DMS53 treated with DMSO at 0.1 percent for 48 hours (cell line): ENCODE measurements at regions not wholly inside any gene's neighbourhood (a gene's known extent, or its start where the extent isn't known, plus 50 kb on each side); places are given as distances from the start of the nearest gene placed in this dataset.
"Not testable (repeated sequence)": the region's sequence is repeated elsewhere in the genome, so short reads cannot be mapped to it uniquely, and the experiment has no call there.

Experiments used
- DNase-seq: peaks from one replicate; lab custom pipeline; 2025; ENCODE audit not compliant: unreplicated experiment; lab: John Stamatoyannopoulos, UW

GRCh38 chr5:51652980-51653379 lies 269.7 kb downstream of the ISL1 start:
- no peak for DNase-seq

GRCh38 chr5:51657340-51658240 lies 274.3 kb downstream of the ISL1 start:
- DNase-seq, result no peak

DNA sequence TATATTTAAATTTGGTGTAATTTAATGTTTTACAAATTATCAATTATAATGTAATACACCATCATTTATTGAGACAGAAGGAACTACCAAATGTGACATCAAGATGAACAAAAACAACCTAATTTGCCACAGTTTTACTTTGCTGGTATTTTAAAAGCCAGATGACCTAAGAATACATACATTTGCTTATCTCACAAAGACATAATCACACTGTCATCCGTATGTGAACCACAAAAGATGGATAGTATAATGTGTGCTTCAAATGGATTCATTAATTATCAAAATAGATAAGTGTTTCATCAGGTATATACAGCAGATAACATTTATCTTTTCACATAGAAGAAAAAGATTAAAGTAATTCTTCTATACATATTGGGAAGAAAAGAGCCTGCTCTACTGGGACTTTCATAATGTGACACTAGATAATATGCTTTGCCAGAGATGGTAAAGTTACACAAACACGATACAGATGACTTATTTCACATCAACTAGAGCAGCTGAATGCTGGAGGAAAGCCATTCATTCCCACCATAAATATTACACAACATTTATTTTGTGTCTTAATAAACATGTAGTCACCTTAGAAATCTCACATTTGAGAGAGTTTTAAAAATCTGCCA lies 278.5 kb downstream of the ISL1 start:
- DNase-seq, result no peak

DNA sequence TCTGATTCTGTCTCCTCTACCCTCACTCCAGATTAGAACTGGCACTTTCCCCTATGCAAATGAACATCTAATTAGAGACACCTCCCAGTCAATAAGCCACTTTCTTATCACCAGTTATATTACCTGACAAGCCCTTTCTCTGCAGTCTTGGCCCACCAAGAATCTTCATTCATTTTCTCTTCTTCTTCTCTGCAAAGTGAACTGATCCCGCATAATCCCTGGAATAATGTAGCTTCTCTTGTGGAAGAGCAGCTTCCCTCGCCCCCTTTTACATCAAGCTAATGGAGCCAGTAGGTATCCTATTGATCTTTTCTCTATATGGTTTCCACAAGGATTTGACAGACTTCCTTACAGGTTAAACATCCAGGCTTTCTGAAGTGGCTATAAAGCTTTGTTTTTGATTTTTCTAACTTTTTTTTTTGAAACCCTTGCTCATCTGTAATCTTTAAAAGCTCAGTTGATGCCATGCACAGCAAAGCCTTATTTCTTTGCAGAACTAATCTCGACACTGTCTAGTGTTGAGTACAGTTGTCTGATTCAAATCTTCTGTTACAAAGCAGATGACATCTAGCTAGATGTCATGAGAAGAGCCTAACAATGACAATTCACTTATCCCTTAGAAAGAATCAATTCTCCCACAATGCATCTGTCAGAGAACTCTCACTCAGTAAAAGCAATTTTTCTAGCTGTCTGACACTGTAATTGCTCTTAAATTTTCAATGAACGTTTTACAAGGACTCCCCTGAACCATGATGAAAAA lies 281.4 kb downstream of the ISL1 start:
- DNase-seq, result no peak

DNA sequence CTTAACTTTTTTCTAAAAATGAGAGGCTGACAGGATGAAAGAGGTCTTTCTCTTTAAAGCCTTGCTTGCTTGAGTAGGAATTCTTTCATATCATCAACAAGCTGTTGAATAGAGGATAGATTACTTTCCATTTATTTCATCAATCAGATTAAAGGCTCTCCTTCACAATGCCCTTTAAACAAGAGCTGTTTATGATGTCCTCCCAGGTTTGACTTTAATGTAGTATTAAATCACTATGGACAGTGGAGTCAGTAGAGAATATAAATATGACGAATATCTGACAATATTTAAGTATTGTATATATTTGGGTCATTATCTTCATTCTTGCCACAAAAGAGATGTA lies 282.0 kb downstream of the ISL1 start:
- no peak for DNase-seq

- no peak for DNase-seq
Observed at GRCh38 chr5:51669095-51669494, 285.8 kb downstream of the ISL1 start.

DNA sequence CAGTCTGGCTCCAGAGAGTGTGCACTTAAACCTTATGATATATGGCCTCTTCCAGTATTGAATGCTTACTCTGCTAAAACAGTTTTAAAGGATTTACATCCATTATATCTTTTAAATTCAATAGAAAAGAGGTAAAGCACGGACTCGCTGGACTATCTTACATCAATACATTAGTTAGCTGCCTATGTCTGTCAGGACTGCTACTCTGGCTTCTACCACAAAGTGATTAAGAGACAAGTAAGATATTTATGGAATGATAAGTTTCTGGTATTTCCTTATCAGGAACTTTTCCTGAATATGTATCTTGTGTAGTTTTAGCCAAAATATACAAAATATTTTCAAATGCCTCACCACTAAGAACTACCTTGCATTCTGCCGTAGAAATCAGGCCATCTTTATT lies 295.1 kb downstream of the ISL1 start:
- no peak for DNase-seq

- DNase-seq, result no peak
Observed at GRCh38 chr5:51679286-51679685, 296.0 kb downstream of the ISL1 start.

DNA sequence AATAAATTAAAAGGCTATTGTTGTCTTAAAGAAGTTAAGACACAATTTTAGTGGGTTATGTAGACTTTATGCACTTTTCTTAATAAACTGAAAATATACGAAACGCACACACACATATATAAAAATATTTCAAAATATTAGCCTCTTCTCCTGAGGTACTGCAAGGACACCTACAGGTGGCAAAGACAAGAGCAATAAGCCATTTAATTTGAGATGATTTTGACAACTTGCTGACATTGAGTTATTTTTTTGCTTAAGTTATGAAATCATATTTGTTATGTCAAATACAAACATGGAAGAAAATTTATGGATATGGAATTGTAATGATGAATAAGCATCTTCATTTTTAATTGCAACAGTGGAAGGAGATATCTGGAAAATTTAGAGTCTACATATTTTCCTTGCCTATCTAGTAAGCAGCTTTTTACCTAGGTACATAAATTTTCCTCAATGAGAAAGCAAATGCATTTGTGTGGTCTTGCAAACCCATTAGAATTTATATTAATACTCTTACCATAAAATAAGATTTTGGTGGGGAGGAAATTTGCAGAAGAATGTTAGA lies 301.6 kb downstream of the ISL1 start:
- peak; percentile 10 for DNase-seq

GRCh38 chr5:51685419-51685818 lies 302.2 kb downstream of the ISL1 start:
- no peak for DNase-seq

GRCh38 chr5:51686622-51687021 lies 303.4 kb downstream of the ISL1 start:
- DNase-seq, result no peak

DNA sequence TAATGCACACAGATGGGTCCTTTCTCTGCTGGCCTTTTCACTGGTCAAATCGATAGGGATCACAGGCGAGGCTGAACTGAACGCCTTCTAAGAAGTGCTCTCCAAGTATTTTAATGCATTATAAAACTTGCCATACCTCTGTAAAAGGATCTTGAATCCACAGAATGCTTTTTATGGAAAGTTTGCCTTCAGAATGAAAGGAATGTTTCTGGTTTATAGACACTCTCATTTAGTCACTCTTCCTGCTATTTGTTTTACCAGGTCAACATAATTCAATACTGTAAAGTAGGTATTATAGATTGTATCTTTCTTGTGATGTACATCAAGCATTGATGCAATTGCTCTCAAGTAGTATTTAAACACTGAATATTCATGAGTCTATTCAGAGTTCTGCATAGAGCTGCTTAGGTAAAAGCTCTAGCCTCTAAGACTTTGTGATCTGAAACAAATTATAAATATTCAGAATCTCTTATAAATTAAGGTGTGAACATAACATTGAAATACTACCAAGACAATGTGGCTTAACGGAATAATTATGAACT lies 308.4 kb downstream of the ISL1 start:
- no peak for DNase-seq

- no peak for DNase-seq
Observed at GRCh38 chr5:51694826-51695225, 311.6 kb downstream of the ISL1 start.

GRCh38 chr5:51696122-51696521 lies 312.9 kb downstream of the ISL1 start:
- no peak for DNase-seq

GRCh38 chr5:51702046-51702445 lies 318.8 kb downstream of the ISL1 start:
- DNase-seq, result not testable (repeated sequence)

DNA sequence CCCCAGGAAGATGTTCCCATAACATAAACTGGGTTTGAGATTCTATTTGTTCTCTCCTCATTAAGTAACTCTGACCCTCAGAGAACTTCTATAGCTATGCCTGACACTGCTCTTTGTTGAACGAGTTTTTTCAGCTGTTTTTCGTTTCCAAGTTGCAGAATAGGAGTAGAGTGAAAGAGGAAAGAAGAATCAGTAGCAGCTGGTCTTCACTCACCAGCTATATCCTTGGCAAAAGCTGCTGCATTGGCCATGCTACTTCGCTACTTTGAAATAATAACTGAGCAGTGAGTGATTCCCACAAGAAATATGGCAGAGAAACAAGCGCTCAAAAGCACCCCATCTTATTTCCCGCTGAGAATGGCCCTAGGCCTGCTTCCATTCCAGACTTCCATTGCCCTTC lies 329.0 kb downstream of the ISL1 start:
- no peak for DNase-seq

DNA sequence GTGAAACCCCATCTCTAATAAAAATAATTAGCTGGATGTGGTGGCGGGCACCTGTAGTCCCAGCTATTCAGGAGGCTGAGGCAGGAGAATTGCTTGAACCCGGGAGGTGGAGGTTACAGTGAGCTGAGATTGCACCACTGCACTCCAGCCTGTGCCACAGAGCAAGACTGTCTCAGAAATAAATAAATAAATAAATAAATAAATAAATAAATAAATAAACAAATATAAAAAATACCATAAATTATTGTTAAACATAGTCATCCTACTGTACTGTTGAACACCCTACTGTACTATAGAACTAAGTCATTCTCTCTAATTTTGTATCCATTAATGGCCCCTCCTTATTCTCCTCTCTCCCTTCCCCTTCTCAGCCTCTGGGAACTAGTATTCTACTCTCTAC lies 332.2 kb downstream of the ISL1 start:
- not testable (repeated sequence) for DNase-seq

GRCh38 chr5:51731421-51732029 lies 348.3 kb downstream of the ISL1 start:
- DNase-seq, result no peak

DNA sequence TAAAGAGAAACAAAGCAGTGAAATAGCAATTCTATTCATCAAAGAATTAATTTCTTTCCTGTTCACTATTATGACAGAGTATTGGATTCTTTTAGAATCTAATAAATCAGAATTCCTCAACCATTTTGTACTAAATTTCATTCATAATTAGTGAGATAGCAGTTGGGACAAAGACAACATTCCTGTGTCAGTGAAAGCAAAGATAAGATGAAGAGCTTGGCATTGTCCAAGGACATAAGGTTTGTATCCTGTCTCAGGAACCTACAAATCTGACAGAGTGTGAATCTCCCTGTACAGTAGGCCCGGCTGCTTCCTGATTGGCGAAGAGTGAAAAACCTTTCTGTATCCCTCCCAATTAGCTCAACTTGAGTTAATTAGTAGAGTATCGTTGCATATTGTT lies 349.1 kb downstream of the ISL1 start:
- no peak for DNase-seq

DNA sequence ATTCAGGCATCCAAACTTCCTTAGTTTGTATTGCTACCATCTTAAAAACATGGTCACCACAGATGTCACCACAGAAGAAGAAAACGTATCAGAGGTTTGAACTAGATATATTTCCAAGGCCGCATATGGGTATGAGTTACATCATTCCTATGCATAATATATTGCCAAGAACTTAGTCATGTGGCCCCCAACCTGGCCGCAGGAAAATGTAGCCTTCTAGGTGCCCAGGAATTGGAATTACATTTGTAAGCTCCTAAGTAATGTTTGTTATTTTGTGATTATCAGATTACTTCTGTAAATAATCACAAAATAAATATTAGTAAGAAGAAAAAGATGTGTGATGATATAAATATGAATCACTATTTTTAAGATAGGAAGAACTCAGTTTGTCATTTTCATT lies 351.4 kb downstream of the ISL1 start:
- no peak for DNase-seq

- no peak for DNase-seq
Observed at GRCh38 chr5:51746023-51746422, 362.8 kb downstream of the ISL1 start.
